DOHH2 (cell line): ENCODE measurements at regions not wholly inside any gene's neighbourhood (a gene's known extent, or its start where the extent isn't known, plus 50 kb on each side); places are given as distances from the start of the nearest gene placed in this dataset.

Experiments used
- H3F3A ChIP-seq: fragments of 200-600 bp; sonication (generic), shearing (Covaris generic); 2 replicates; pipeline ENCODE4 v1.6.0; 2016; ENCODE audit warnings: antibody characterized with exemption, mild to moderate bottlenecking; ENCODE audit not compliant: control insufficient read depth, insufficient read depth
- H3K27ac ChIP-seq: fragments of 200-600 bp; sonication (generic); 2 replicates; pipeline ENCODE4 v1.5.1; 2014; ENCODE audit warnings: low read depth, mild to moderate bottlenecking, low read length, moderate library complexity
- H3K27me3 ChIP-seq: fragments of 200-600 bp; sonication (generic); 2 replicates; pipeline ENCODE4 v1.6.1; 2014; ENCODE audit warnings: mild to moderate bottlenecking, low read length, mixed read lengths; ENCODE audit not compliant: control insufficient read depth
- H3K36me3 ChIP-seq: fragments of 200-600 bp; sonication (generic); 2 replicates; pipeline ENCODE4 v1.6.1; 2014; ENCODE audit warnings: mild to moderate bottlenecking, low read length, moderate library complexity, mixed read lengths; ENCODE audit not compliant: control insufficient read depth
- H3K4me1 ChIP-seq: fragments of 200-600 bp; sonication (generic); 2 replicates; pipeline ENCODE4 v1.6.1; 2014; ENCODE audit warnings: mild to moderate bottlenecking, low read length, mixed read lengths; ENCODE audit not compliant: control insufficient read depth
- H3K4me2 ChIP-seq: fragments of 200-600 bp; sonication (generic); 2 replicates; pipeline ENCODE4 v1.6.0; 2014; ENCODE audit warnings: mild to moderate bottlenecking, low read length, moderate library complexity
- H3K4me3 ChIP-seq: fragments of 200-600 bp; sonication (generic); 2 replicates; pipeline ENCODE4 v1.5.1; 2014; ENCODE audit warnings: mild to moderate bottlenecking, low read length, mixed read lengths
- H3K79me2 ChIP-seq: fragments of 200-600 bp; sonication (generic); 2 replicates; pipeline ENCODE4 v1.6.1; 2014; ENCODE audit warnings: mild to moderate bottlenecking, low read length, mixed read lengths; ENCODE audit not compliant: control insufficient read depth
- H3K9me2 ChIP-seq: fragments of 200-600 bp; sonication (generic); replicated peaks from 2 replicates; pipeline ENCODE4 v1.6.1; 2014; ENCODE audit warnings: mild to moderate bottlenecking, low read length, mixed read lengths; ENCODE audit not compliant: control insufficient read depth
- H3K9me3 ChIP-seq: fragments of 200-600 bp; sonication (generic); 2 replicates; pipeline ENCODE4 v1.6.1; 2014; ENCODE audit warnings: antibody characterized with exemption, low read length, mixed read lengths; ENCODE audit not compliant: control insufficient read depth, insufficient read depth
- H4K20me1 ChIP-seq: fragments of 200-600 bp; sonication (generic); 2 replicates; pipeline ENCODE4 v1.6.0; 2014; ENCODE audit warnings: low read depth, mild to moderate bottlenecking, antibody characterized with exemption, low read length, moderate library complexity; ENCODE audit not compliant: control insufficient read depth, insufficient read depth
- EZH2phosphoT487 ChIP-seq: fragments of 200-600 bp; sonication (generic); IDR thresholded peaks from 2 replicates; pipeline ENCODE4 v1.6.1; 2017; ENCODE audit warnings: borderline replicate concordance, mild to moderate bottlenecking, antibody characterized with exemption, low read length, moderate library complexity, mixed read lengths
- TF ChIP-seq, protein P1 (sequence below): fragments of 200-600 bp; sonication (generic); IDR thresholded peaks from one replicate; pipeline ENCODE4 v1.5.1; 2014; ENCODE audit warnings: antibody characterized with exemption, mild to moderate bottlenecking, low read depth, low read length; ENCODE audit not compliant: poor library complexity, severe bottlenecking

DNA sequence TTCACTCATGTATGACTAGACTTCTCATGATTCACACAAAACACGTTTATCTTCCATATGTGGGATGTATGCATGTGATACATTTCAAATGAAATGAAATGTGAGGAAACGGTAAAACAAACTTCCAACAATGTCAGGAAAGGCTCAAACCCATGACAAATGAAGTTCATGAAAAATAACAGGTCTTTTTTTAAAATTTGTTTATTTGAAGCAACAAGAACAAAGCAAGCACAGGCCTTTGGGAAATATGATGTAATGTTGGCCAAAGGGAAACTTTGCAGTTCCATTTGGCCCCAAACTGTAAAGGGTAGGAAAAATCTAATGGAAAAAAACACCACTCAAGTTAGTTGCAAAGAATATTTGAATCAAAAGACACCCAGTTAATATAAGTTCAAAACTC lies 463.8 kb upstream of the ARGLU1 start:
- no peaks in the 10 kb centered on the region for H3F3A ChIP-seq
- H3K4me3 ChIP-seq: no peak overlapping the region
- H3K9me2 ChIP-seq: no peaks in the 10 kb centered on the region
- H3K36me3 ChIP-seq: no peaks in the 10 kb centered on the region
- no peaks in the 10 kb centered on the region for H3K79me2 ChIP-seq
- TF ChIP-seq, protein P1, sequence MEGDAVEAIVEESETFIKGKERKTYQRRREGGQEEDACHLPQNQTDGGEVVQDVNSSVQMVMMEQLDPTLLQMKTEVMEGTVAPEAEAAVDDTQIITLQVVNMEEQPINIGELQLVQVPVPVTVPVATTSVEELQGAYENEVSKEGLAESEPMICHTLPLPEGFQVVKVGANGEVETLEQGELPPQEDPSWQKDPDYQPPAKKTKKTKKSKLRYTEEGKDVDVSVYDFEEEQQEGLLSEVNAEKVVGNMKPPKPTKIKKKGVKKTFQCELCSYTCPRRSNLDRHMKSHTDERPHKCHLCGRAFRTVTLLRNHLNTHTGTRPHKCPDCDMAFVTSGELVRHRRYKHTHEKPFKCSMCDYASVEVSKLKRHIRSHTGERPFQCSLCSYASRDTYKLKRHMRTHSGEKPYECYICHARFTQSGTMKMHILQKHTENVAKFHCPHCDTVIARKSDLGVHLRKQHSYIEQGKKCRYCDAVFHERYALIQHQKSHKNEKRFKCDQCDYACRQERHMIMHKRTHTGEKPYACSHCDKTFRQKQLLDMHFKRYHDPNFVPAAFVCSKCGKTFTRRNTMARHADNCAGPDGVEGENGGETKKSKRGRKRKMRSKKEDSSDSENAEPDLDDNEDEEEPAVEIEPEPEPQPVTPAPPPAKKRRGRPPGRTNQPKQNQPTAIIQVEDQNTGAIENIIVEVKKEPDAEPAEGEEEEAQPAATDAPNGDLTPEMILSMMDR: no peak
- TF ChIP-seq EZH2phosphoT487: no peak
- no peak overlapping the region for H3K27ac ChIP-seq
- H3K4me2 ChIP-seq: no peak overlapping the region
- H3K27me3 ChIP-seq: no peaks in the 10 kb centered on the region
- H3K9me3 ChIP-seq: no peaks in the 10 kb centered on the region
- H3K4me1 ChIP-seq: no peaks in the 10 kb centered on the region
- no peaks in the 10 kb centered on the region for H4K20me1 ChIP-seq

DNA sequence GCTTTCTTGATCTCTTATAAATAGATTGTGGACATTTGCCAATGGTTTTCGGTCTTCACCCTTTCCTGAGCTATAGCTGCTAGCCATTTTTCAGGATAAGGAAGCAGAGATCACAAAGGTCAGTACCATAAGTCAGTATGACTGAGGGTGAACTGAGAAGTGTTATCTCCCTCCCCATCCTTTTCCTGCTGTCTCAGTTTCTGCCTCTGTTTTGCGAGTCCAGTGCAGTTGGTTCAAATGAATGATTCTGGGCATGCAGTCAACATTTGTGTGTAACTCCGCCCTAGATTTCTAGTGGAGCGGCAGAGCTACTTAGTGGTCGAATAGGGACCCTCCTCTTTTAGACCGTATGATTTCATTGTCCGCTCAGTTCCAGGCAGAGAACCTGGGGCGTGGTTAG lies 460.8 kb upstream of the ARGLU1 start:
- no peak for TF ChIP-seq EZH2phosphoT487
- TF ChIP-seq, protein P1: no peak
- Histone ChIP-seq H3K79me2 (no peaks in the 10 kb centered on the region), H3K4me2 (no peak overlapping the region), H3K4me3 (no peak overlapping the region), H3K27ac (no peak overlapping the region), H3K4me1 (no peaks in the 10 kb centered on the region), H3K27me3 (no peaks in the 10 kb centered on the region), H3K9me3 (no peaks in the 10 kb centered on the region), H3K36me3 (no peaks in the 10 kb centered on the region), H3K9me2 (no peaks in the 10 kb centered on the region), H4K20me1 (no peaks in the 10 kb centered on the region), H3F3A (no peaks in the 10 kb centered on the region)

DNA sequence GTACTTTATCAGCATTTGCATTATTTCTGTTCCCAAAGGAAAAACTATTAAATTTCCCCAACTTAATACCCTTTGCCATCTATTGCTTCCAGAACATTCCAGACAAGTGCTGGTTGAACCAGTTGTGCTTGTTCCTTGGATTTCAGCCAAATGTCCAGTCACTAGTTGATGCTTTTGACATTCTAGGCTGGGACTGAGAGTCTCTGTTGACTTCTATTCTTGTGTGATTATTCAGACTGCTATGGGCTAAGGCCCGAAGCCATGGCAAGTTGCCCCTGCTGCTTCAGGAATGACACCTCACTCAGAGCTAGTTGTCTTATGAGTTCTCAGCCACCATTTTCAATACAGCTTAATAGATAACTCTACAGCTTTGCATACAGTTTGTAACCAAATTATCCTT lies 458.1 kb upstream of the ARGLU1 start:
- TF ChIP-seq, protein P1: no peak
- no peak for TF ChIP-seq EZH2phosphoT487
- H4K20me1 ChIP-seq: no peaks in the 10 kb centered on the region
- no peaks in the 10 kb centered on the region for H3K4me1 ChIP-seq
- no peaks in the 10 kb centered on the region for H3K36me3 ChIP-seq
- no peak overlapping the region for H3K27ac ChIP-seq
- no peak overlapping the region for H3K4me3 ChIP-seq
- no peaks in the 10 kb centered on the region for H3F3A ChIP-seq
- no peaks in the 10 kb centered on the region for H3K79me2 ChIP-seq
- H3K4me2 ChIP-seq: no peak overlapping the region
- H3K27me3 ChIP-seq: no peaks in the 10 kb centered on the region
- H3K9me3 ChIP-seq: no peaks in the 10 kb centered on the region
- no peaks in the 10 kb centered on the region for H3K9me2 ChIP-seq

DNA sequence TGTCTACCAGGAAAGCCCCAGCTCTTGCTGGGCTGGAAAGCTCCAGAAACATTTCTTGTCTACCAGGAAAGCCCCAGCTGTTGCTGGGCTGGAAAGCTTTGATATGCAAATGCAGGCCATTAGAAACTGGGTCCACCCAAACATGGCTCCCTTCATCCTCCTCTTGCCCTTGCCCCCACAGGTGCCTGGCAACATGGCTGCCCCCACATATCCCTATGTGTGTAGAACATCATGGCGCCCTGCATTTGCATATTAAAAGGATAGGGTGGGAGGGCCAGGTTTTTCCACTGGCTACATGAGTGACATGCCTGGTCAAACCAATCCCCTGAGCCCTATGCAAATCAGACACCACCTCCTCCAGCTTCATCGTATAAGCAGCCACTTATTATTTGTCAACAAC lies 455.4 kb upstream of the ARGLU1 start:
- TF ChIP-seq, protein P1: no peak
- no peak for TF ChIP-seq EZH2phosphoT487
- Histone ChIP-seq H3F3A (no peaks in the 10 kb centered on the region), H3K9me2 (no peaks in the 10 kb centered on the region), H4K20me1 (no peaks in the 10 kb centered on the region), H3K27ac (no peak overlapping the region), H3K4me3 (no peak overlapping the region), H3K4me1 (no peaks in the 10 kb centered on the region), H3K9me3 (no peaks in the 10 kb centered on the region), H3K36me3 (no peaks in the 10 kb centered on the region), H3K27me3 (no peaks in the 10 kb centered on the region), H3K4me2 (no peak overlapping the region), H3K79me2 (no peaks in the 10 kb centered on the region)
